Transverse colon (tissue), 4 donors: ENCODE measurements at regions not wholly inside any gene's neighbourhood (a gene's known extent, or its start where the extent isn't known, plus 50 kb on each side); places are given as distances from the start of the nearest gene placed in this dataset.

Experiments used
- EP300 ChIP-seq: sonication (generic); formaldehyde crosslinking; IDR thresholded peaks from one replicate; pipeline ENCODE4 v1.6.1; 2017; ENCODE audit warnings: antibody characterized with exemption, low read depth
- POLR2A ChIP-seq: fragments of 450-650 bp; IDR thresholded peaks from one replicate; pipeline ENCODE4 v1.6.1; 2016; ENCODE audit warnings: antibody characterized with exemption, mild to moderate bottlenecking, moderate library complexity
- POLR2AphosphoS5 ChIP-seq, 3 donors: sonication (generic); formaldehyde crosslinking; IDR thresholded peaks; one replicate each; pipeline ENCODE4 v1.6.1; 2016; ENCODE audit warnings: antibody characterized with exemption in 3 of 3
- TF ChIP-seq, protein P1 (sequence below), 5 experiments: fragments of 200-600 bp in 3 of 5; fragments of 450-650 bp in 2 of 5; sonication (generic) in 3 of 5; IDR thresholded peaks; 1 replicate in 2 of 5; 2 replicates in 3 of 5; pipeline ENCODE4 v1.5.1; 2016 to 2017; ENCODE audit warnings: antibody characterized with exemption in 5 of 5, inconsistent platforms in 3 of 5, mild to moderate bottlenecking in 2 of 5, moderate library complexity in 1 of 5

DNA sequence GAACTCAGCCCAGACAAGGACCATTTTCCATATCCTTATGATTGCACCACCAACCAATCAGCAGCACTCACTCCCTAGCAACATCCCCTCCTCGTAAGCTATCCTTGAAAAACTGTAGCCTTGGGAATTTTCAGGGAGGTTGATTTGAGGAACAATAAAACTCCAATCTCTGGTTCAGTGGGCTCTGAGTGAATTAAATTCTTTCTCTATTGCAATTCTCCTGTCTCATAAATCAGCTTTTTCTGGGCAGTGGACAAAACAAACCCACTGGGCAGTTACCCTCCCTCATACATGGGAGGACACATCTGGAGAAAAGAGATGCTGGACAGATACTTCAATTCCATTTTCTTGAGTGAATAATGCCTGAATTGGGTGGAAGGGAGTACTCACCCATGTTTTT, 115.4 kb upstream of the STXBP5 start:
- TF ChIP-seq POLR2A, result no peak
- no peak for TF ChIP-seq POLR2AphosphoS5 (IDR thresholded peaks at IDR 0.05)
- TF ChIP-seq, protein P1, sequence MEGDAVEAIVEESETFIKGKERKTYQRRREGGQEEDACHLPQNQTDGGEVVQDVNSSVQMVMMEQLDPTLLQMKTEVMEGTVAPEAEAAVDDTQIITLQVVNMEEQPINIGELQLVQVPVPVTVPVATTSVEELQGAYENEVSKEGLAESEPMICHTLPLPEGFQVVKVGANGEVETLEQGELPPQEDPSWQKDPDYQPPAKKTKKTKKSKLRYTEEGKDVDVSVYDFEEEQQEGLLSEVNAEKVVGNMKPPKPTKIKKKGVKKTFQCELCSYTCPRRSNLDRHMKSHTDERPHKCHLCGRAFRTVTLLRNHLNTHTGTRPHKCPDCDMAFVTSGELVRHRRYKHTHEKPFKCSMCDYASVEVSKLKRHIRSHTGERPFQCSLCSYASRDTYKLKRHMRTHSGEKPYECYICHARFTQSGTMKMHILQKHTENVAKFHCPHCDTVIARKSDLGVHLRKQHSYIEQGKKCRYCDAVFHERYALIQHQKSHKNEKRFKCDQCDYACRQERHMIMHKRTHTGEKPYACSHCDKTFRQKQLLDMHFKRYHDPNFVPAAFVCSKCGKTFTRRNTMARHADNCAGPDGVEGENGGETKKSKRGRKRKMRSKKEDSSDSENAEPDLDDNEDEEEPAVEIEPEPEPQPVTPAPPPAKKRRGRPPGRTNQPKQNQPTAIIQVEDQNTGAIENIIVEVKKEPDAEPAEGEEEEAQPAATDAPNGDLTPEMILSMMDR (IDR thresholded peaks at IDR 0.05), result no peak
- TF ChIP-seq EP300, result no peak
